ENCODE measurements at regions not wholly inside any gene's neighbourhood (a gene's known extent, or its start where the extent isn't known, plus 50 kb on each side); places are given as distances from the start of the nearest gene placed in this dataset.

DNA sequence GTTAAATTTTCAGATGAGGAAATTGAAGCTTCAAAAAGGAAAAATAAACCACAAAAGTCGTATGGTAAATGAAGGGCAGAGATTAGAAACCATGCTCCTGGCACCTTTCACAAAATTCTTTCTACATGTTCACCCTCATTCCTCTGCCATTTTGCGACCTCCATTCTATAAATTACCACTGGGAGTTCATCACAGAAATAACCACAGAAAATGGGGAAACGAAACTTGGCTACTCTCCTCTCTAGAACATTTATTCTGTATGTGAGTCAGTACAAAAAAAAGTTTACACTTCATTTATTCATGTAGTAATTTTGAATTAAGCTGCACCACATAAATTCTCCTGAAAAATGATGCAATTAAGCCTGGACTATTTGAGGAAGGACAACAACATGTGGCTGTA, 320.9 kb upstream of the C1orf87 start:
- DNase-seq (ENCODE audit: low spot score): no peak
- intact Hi-C loops (cut with DNase I): no loop called here

DNA sequence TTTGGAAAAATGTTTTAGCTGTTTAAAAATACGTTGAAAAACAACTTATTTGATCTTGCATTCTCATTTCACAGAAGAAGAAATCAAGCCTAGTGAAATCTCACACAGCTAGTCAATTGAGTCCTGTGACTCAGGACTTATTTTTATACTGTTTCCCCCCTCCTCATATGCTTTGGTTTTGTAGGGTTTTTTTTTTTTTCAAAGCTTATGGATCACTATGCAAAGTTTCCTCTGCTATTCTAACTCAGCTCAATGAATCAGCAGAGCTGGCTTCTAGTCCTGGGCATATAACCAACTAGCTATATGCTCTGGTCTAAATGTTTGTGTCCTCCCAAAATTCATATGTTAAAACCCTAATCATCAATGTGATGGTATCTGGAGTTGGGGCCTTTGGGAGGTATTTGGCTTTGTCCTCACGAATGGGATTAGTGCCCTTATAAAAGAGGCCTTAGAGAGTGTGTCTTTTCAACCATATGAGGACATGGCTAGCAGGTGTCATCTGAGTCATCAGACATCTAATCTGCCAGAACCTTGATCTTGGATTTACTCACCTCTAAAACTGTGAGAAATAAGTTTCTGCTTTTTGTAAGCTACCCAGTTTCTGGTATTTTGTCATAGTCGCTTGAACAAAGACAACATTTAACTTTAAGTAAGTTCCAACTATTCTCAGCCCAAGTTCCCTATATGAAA, 317.2 kb upstream of the C1orf87 start:
- DNase-seq (ENCODE audit: low spot score): no peak
- intact Hi-C loops (cut with DNase I): no loop called here

DNA sequence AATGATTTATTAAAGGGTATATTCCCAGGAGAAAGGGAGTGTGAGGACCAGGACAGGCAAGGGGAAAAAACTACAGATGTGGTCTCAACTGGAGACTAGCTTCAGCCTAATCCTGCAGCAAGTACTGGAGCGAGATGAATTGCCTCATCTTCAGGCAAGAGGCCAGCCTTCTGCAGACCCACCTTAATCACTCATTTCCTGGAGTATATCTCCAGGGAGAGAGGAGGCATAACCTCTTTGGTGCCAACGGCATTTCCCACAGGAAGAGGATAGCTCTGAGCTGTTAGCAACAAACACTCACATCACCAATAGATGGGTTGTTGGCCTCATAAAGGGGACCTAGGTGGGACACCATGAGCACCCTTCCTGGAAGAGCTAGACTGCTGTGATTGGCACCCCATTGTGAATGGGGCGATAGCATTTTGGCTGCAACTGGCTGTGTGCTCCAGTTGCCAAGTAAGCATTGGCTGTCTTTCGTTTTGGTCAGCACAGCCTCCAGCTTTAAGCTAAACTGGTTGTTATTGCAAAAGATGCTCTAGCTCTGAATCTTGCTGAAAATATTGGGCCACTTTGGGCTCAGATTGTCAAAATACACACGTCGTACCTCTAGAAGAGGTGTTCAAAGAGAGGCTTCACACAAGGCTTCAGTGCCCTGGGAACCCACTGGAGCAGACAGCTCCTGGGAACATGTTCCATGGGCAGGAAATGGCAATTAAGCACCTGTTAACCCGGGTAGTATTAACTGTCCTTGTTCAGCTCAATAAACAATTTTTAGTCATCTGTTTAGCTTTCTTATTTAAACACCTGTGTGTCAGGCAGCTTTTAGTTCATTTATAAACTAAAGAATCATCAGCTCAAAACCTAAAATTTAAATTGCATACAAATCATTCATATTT, 314.8 kb upstream of the C1orf87 start:
- intact Hi-C loops (cut with DNase I): no loop called here
- DNase-seq (ENCODE audit: low spot score): no peak

DNA sequence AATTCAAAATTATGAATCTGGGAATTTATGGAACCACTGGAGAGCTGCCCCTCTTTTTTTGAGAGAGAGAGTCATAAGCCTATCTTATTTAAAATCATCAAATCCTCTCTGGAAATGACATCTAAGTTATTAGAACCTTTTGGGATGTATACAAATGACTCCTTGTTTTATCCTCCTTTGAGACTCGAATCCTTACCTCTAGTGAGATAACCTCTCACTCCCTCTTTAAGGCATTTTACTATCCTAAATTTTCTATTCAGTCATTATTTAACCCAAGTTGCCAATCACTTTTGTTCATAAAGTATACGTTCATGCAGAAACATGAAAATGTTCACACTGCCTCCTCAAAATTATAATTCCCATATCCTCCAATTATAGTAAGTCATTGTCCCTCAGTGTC, 313.6 kb upstream of the C1orf87 start:
- intact Hi-C loops (cut with DNase I): no loop called here
- DNase-seq (ENCODE audit: low spot score): no peak

DNA sequence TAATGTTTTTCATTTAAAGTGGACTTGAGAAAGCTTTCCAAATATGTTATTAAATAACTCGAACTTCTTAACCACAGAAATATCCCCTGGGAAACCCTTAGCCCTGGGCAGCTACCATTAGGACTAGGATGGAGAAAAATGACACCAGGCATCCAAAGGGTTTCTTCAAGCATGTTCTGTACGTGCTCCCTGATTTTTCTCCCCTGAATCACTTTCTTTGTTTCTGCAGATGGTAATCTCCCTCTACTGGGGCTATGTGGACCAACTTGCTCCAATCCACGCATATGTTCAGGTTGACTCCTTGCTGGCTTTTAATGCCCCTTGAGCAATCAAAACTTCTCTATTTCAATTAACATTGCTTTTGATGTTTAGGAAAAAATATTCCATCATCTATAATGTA, 312.7 kb upstream of the C1orf87 start:
- intact Hi-C loops (cut with DNase I): no loop called here
- DNase-seq (ENCODE audit: low spot score): no peak

DNA sequence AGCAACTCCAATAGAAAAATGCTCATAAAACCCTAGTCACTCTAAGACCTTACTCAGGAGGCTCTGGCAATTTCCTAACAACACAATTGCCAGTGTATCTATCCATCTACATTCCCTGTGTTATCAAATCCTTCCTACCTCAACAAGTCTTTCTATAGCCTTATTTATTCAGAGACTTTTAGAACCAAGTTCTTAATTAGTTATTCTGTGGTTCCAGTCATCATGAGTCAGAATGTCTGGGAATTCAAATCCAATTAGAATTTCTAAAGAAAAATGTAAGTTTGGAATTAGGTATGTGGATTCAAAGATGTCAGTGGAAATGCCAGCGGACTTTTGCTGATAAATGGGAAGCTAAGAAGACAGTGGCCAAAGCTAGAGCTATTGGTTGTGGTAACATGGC, 302.6 kb upstream of the C1orf87 start:
- intact Hi-C loops (cut with DNase I): no loop called here

DNA sequence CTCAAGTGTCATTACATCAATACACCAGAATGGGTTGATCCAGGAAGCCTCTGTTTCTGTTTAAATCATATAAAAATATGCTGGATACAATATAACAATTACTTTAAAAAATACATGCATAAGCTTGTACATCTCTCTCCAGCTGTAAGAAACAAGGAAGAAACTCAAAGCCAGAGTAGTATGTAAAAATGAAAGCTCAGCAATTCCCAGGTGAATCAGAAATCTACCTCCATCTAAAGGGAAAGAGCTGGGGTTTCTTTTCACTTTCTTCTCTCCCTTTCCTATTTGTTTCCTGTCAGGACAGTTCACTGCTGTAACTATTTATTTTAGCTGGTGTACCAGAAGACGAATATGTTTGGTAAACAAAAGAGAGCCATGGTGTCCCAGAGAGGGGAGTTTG, 301.0 kb upstream of the C1orf87 start:
- DNase-seq (ENCODE audit: low spot score): no peak
- intact Hi-C loops (cut with DNase I): no loop called here

More for the DNA sequence above, 302.6 kb upstream of the C1orf87 start:
- no peak for DNase-seq (ENCODE audit: low spot score)

DNA sequence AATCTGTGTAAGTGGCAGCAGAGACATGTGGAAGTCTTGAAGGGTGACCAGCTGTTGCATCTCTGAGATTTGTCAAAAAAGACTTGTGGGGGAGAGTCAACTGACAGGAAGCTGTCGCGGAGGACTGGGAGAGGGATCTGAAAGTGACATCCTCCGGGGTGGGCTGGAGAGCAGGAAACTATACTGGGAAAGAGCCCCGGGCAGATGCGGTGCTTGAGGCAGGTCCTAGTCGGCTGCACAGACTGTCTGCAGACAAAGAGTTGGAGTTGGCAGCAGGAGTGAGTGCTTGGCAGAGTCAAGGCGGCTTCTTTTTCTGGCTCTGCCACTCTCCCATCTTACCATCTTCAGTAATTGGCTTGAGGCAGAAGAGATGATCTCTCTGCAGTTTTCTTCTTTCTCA, 294.0 kb upstream of the C1orf87 start:
- intact Hi-C loops (cut with DNase I): no loop called here
- no peak for DNase-seq (ENCODE audit: low spot score)

DNA sequence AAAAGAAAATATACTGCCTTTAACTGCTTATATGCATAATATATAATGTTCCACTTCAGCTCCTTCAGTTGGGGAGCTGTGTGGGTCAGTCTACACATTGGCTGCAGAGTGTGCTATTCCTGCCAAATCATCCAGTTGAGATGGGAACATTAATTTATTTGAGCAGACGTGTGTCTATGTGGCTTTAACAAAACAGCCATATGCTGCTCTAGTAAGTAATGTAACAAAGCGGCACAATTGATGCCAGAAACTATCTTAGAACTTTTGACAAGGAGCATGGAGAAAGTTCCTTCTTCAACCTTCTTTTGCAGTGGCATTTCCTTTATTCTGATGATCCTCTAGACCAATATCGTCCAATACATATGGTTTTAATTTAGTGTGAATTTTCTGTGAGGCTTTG, 285.9 kb upstream of the C1orf87 start:
- intact Hi-C loops (cut with DNase I): no loop called here
- no peak for DNase-seq (ENCODE audit: low spot score)

DNA sequence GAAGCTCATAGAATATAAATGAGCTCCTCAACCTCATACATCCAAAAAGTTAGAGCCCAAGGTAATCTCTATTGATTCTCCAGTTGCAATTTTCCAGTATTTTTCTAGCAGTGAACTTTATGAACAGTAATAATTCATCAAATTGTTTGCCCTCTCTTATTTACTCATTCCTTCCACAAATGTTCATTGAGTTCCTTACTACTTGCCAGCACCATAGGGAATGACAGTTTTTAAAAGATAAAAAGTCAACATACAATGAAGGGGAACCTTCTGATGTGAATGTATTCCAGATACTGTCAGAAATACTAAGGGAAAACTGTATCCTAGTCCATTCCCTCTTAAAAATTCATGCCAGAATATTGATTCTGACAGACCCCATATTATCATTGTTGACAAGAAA, 277.0 kb upstream of the C1orf87 start:
- intact Hi-C loops (cut with DNase I): loop anchor here in 1 of 2 donors (5.0 kb wide), 1 partner anchor 872 kb away; no protein-coding TSS in a partner anchor
- no peak for DNase-seq (ENCODE audit: low spot score)

DNA sequence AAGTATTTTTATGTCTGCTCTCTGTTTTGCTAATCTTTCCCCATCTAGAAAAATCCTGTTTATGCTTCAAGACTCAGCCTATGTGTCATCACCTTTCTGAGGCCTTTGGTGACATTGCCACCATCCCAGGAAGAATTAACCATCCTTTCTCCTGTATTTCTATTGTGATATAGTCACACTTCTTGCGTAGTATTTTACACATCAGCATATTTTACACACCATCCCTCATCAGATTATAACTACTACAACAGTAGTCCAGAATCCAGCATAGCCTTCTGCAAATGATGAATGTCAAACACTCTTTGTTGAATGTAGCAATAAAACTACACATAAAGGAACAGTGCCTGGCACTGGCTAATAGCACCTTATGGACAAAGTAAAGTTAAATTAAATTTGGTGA, 275.3 kb upstream of the C1orf87 start:
- DNase-seq (ENCODE audit: low spot score): no peak
- intact Hi-C loops (cut with DNase I): no loop called here

DNA sequence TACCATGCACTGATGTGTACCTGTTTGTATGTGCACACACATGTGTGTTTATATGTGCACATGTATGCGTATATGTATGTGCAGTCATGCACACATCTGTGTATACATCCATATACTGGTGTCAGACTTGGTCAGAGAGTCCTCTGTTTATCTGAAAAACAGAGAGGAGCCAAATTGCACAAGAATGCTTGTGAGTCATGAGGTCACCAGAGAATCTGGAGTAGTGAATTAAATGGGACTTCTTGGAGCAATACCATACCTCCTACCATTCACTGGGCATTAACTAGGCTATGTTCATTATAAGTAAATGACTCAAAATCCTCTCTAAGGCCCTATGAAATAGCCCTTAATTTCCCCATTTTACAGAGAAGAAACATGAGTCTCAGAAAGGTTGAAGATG, 272.1 kb upstream of the C1orf87 start:
- intact Hi-C loops (cut with DNase I): no loop called here
- no peak for DNase-seq (ENCODE audit: low spot score)

DNA sequence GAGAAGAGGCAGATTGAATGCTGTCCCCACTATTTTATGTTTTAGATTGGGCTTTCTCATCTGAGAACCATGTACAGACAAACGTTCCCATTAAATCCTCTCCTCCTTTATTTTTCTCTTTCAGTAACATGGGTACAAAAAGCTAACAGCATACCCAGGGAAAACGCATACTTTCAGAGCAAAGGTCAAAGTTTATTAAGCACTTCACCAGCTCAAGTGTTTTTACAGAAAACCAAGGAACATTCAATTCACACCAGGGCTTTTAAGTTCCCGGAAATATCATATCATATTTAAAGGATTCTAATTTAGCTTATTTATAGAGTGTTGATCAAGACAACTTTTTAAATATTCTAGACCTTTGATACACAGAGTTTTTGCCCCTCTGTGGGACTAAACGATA, 271.5 kb upstream of the C1orf87 start:
- DNase-seq (ENCODE audit: low spot score): no peak
- intact Hi-C loops (cut with DNase I): no loop called here

DNA sequence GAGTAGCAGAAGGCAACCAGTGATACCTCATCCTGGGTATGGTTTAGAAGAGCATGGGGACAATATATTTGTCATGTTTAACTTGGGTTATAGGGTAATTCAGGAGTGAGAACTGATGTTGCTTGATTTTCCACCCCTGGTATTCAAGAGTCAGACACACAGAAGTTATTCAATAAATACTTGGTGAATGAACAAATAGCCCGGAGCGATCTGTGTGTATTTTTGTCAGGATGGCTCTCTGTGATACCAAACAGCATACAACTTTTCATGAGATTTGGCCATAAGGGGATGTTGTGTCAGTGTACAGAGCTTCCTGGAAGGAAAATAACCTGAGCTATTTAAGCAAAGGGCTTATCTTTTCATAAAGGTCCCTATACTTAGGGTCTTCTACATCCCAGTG, 270.2 kb upstream of the C1orf87 start:
- DNase-seq (ENCODE audit: low spot score): no peak
- intact Hi-C loops (cut with DNase I): no loop called here

DNA sequence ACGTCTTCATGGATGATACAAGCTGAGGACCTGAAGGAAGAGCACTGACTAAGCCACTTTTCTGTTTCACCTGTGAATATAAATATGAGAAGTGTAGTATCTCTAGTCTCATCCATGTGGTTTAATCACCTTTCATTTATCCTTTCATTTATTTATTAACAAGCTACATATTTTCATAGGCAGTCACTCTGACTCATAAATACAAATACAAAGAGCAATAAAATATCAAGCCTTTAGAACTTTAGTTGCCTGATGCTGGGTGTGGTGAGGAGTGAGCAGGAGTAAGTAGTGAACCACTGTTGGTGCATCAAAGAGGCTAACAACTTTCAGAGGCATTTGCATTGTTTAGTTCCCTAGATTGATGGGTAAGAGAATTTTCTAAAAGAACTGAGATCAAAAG, 269.0 kb upstream of the C1orf87 start:
- intact Hi-C loops (cut with DNase I): no loop called here
- DNase-seq (ENCODE audit: low spot score): no peak

DNA sequence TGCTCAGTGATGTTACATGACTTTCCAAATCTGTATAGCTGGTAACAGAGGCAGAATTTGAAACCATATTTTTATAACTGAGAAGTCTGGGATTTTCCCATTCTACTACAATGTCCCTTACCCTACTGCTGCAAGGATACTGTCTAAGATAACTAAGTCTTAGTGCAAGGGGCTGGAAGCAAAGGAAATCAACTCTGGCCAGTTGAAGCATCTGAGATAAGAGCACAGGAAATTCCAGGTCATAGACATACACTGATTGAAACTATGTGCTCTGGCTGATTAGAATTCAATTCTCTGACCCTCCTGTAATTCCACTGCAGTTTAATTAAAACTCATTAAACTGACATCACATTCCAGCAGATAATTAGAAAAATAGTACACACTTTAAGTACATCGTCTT, 267.7 kb upstream of the C1orf87 start:
- no peak for DNase-seq (ENCODE audit: low spot score)
- intact Hi-C loops (cut with DNase I): no loop called here

DNA sequence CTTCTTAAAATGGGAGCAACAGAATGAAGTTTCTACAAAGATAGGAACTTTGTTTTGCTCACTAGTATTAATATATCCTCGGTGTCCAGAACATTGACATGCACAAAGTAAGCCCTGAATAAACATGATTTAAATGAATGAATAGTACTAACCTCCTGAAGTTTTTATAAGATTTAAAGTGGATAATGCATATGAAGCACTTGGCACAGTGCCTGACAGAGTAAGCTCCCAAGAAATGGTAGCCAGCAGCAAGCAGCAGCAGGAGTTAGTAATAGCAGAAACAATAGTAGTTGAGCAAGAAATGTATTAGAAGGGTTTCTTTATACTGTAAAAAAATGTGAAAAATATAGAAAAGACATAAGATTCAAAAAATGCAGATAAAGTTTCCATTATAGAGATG, 258.1 kb upstream of the C1orf87 start:
- no peak for DNase-seq (ENCODE audit: low spot score)
- intact Hi-C loops (cut with DNase I): no loop called here

DNA sequence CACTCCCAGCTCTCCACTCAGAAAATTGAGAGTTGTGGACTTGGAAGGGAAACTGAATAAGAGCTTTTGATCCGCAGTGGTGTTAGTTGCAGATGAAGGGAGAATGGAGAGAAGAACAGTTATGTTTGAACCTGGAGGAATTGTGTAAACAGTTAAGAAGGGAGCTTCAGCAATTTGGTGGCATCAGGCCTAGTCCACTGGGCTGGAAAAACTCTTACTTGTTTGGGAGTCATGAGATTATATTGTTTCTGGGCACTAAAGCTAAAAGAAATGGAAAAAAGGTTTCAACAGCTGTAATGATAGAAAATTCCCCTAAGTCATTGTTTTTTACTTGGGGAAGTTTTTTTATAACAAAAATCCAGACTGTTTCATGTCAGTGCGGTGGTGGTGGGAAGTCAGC, 256.1 kb upstream of the C1orf87 start:
- intact Hi-C loops (cut with DNase I): no loop called here
- DNase-seq (ENCODE audit: low spot score): no peak

DNA sequence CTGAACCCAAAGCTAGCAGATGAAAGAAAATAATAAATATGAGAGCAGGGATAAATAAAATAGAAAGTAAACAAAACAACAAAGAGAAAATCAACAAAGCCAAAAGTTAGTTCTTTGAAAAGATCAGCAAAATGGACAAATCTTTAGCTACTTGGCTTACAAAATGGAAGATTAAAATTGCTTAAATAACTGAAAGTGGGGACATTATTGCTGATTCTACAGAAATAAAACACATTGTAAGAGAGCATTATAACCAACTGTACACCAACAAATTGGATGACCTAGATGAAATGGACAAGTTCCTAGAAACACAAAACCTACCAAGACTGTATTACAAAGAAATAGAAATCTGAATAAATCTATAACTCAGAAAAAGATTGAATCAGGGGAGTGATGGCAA, 238.3 kb upstream of the C1orf87 start:
- DNase-seq (ENCODE audit: low spot score): no peak
- intact Hi-C loops (cut with DNase I): no loop called here

DNA sequence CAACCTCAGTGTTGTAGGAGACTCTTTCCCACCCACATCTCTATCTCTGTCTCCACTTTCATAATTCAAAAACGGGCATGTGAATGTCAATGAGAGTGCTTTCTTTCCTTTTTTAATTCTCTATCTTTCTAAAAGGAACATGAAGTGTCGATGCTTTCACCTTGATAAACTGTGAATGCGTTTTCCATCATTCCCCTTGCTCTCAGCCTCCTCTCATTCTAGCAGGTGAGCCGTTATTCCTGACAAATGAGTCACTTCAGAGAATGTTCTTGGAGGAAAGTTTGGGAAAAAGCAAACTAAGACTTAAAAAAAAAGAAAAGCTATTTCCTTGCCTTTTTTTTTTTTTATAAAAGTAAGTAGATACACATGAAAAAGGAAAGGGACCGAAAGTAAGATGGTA, 226.0 kb upstream of the C1orf87 start:
- intact Hi-C loops (cut with DNase I): no loop called here
- no peak for DNase-seq (ENCODE audit: low spot score)

DNA sequence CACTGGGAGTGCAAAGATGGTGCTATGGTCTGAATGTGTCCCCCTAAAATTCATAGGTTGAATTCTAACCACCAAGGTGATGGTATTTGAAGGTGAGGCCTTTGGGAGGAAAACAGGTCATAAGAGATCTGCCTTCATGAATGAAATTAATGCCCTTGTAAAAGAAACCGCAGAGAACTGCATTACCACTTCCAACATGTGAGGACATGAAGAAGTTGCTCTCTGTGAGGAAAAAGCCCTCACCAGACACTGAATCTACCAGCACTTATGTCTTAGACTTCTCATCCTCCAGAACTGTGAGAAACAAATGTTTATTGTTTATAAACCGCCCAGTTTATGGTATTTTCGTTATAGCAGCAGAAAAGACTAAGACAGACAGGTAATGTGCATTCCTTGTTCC, 224.7 kb upstream of the C1orf87 start:
- no peak for DNase-seq (ENCODE audit: low spot score)
- intact Hi-C loops (cut with DNase I): no loop called here
